HG02623 (cell line): ENCODE measurements at regions not wholly inside any gene's neighbourhood (a gene's known extent, or its start where the extent isn't known, plus 50 kb on each side); places are given as distances from the start of the nearest gene placed in this dataset.
"Not testable (repeated sequence)": the region's sequence is repeated elsewhere in the genome, so short reads cannot be mapped to it uniquely, and the experiment has no call there.

Experiments used
- ATAC-seq: cut with Tn5 transposase; IDR thresholded peaks from one replicate; pipeline ENCODE4 v1.9.1; 2021; ENCODE audit warnings: moderate library complexity; ENCODE audit not compliant: unreplicated experiment

- ATAC-seq = no peak
These were observed 406.1 kb downstream of the RPS6KC1 start for GRCh38 chr1:213457186-213457585.

- ATAC-seq = no peak
These were observed 406.7 kb downstream of the RPS6KC1 start for GRCh38 chr1:213457733-213458132.

- not testable (repeated sequence) for ATAC-seq
These were observed 411.3 kb downstream of the RPS6KC1 start for GRCh38 chr1:213462374-213462773.

GRCh38 chr1:213464786-213465460 is 413.9 kb downstream of the RPS6KC1 start:
- no peak for ATAC-seq

- ATAC-seq = no peak
These were observed 415.5 kb downstream of the RPS6KC1 start for GRCh38 chr1:213466541-213466940.

GRCh38 chr1:213474054-213474453 is 423.0 kb downstream of the RPS6KC1 start:
- no peak for ATAC-seq

- ATAC-seq = no peak
These were observed 430.4 kb downstream of the RPS6KC1 start for GRCh38 chr1:213481395-213481794.

- no peak for ATAC-seq
These were observed 433.3 kb downstream of the RPS6KC1 start for GRCh38 chr1:213484333-213484732.

- ATAC-seq = no peak
These were observed 433.7 kb downstream of the RPS6KC1 start for GRCh38 chr1:213484758-213485157.

- no peak for ATAC-seq
These were observed 435.4 kb downstream of the RPS6KC1 start for GRCh38 chr1:213486488-213486887.

- no peak for ATAC-seq
These were observed 440.4 kb downstream of the RPS6KC1 start for GRCh38 chr1:213491468-213491867.

- no peak for ATAC-seq
These were observed 441.4 kb downstream of the RPS6KC1 start for GRCh38 chr1:213492161-213493041.

- no peak for ATAC-seq
These were observed 448.4 kb downstream of the RPS6KC1 start for GRCh38 chr1:213499444-213499843.

- no peak for ATAC-seq
These were observed 456.6 kb downstream of the RPS6KC1 start for GRCh38 chr1:213507472-213508223.

- no peak for ATAC-seq
These were observed 460.1 kb downstream of the RPS6KC1 start for GRCh38 chr1:213511173-213511572.

- no peak for ATAC-seq
These were observed 461.3 kb downstream of the RPS6KC1 start for GRCh38 chr1:213512316-213512715.

- ATAC-seq = no peak
These were observed 462.0 kb downstream of the RPS6KC1 start for GRCh38 chr1:213513006-213513405.

GRCh38 chr1:213514408-213515179 is 463.6 kb downstream of the RPS6KC1 start:
- ATAC-seq = not testable (repeated sequence)

GRCh38 chr1:213519098-213519497 is 468.1 kb downstream of the RPS6KC1 start:
- no peak for ATAC-seq

- no peak for ATAC-seq
These were observed 466.6 kb upstream of the PROX1 start for GRCh38 chr1:213521206-213521605.
